HG03442 (cell line): ENCODE measurements at regions not wholly inside any gene's neighbourhood (a gene's known extent, or its start where the extent isn't known, plus 50 kb on each side); places are given as distances from the start of the nearest gene placed in this dataset.

ENCODE experiments used
- ATAC-seq: cut with Tn5 transposase; IDR thresholded peaks from one replicate; pipeline ENCODE4 v1.9.1; 2021; ENCODE audit warnings: mild to moderate bottlenecking, moderate library complexity; ENCODE audit not compliant: unreplicated experiment

DNA sequence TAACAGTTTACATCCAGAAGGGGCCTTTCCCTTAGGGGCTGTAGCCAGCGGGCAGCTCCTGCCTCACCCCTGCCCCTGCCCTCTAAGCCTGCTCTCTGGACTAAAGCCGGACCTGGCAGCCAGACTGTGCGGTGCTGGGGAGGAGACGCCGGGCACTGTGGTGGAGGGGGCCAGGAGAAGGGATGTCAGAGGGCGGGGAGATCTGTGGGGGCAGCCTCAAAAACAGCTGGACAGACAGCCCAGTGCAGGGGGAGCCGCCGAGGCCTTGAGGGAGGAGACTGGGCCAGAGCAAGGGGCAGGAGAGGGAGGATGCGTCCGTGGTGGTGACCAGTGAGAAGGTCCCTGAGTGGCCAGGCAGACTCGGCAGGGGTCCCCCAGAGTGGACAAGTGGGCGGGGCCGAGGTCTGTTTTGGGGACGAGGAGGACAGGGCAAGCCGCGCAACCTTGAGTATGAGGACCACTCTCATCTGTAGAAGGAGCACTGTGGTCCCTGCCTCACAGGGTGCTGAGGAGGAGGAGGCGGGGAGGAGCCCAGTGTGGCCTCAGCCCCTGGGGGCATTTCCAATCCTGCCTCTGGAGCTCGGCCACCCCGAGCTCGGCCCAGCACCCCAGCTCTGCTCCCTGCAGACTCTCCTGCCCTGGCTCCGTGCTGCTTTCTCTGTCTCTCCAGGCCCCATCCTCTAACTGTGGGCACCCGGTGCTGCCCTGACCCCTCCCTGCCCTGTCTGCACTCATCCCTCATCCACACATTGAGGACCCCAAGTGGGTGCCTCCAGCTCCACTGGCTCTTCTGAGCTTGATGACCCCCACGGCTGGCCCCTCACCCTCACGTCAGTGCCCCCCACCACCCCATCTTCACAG, 59.2 kb upstream of the NKX1-1 start:
- ATAC-seq, result no peak

DNA sequence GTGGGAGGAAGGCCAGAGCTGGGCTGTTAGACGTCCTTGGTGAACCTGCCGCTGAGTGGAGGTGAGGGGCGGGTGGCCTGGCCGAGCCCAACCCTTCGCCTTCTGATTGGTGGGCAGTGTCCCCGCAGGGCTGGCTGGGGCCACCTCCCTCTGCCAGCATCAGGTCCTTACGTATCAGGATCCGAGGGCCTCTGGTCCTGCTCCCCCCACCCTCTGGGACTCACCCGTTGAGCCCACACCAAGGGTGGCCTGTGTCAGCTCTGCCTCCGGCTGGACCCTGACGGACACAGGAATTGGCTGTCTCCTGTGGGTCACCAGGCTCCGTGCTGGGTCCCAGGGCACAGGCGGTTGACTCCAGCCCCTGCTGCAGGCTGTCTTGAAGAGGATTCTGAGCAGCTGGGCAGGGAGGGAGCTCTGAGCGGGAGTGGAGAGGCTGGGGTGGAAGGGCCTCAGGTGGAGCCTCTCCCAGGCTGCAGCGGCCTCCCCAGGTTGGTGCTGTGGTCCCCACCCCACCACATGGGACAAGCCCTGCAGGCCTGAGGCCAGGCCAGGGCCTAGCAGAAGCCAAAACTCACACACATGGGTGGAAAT, 58.4 kb upstream of the NKX1-1 start:
- ATAC-seq, result no peak

DNA sequence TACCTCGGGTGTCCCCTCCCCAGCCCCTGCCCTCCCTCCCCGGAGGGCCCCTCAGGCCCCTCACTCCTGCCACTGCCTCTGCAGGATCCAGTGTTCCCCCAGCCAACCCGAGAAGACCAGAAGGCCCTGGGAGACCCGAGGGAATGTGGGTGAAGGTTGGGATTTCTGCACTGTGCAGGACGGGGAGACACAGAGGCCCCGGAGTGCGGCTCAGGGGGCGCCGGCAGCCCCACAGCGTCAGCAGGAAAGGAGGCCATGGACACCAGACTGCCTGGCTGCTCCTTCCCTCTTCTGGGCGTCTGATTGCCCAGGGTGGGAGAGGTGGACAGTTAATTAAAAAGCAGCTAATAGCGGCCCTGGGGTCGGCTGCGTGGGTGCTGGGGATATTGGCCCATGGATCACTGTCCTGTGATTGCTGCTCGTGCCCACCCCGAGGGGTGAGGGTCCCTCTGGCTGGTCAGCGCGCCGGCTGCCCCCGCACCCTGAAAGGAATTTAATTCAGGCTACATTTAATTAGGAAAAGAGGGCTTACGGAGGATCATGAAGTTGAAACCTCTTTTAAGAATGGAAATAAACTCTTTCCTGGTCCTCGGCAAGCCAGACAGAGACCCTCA, 57.8 kb upstream of the NKX1-1 start:
- ATAC-seq, result no peak

DNA sequence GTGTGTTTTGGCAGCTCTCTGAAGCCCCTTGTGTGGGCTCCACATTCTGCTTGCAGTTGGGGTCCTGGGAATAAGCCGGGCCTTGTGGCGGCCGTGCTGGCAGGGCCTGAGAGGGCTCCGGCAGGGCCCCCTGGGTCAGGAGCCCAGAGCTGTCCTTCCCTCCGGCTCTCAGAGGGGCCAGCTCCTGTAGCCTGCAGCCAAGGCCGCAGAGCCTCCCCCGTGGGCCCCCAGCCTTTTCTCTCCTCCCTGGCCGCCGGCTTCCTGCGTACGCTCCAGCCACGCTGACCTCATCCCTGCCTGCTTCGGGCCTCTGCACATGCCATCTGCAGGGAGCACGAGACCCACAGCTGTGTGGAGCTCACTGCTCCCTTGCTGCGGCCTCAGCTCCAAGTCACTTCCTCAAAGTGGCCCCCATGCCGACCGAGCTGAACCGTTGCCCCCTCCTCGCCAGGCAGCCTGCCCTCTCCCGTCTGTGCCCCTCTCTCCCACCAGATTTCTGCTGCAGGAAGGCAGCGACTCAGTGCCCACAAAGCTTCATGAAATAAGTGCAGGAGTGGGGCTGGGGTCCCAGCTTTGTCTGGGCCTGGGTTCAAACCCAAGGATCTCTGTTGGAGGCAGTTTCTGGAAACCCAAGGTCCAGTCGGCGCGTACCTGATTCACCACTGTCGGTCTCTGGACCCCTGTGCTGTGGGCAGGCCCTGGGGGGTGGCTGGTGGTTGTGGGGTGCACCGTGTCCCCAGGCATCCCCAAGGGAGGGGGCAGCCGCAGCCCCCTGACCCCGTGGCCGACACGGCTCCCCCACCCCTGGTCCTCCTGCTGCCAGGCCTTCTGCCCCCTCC, 57.1 kb upstream of the NKX1-1 start:
- ATAC-seq, result no peak

DNA sequence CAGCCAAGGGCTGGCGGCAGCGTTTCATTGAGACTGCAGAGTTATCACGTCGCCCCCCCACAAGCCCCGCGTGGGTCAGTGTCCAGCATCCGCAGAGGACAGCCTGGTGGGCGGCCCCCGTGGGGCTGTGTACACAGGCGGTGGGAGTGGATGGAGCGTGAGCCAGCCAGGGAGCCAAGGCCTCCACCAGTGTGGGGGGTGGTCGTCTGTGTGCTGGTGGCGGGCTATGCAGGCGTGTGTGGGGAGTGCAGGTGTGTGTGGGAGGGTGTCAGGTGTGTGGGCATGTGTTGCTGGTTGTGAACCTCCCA, 56.5 kb upstream of the NKX1-1 start:
- ATAC-seq, result no peak

DNA sequence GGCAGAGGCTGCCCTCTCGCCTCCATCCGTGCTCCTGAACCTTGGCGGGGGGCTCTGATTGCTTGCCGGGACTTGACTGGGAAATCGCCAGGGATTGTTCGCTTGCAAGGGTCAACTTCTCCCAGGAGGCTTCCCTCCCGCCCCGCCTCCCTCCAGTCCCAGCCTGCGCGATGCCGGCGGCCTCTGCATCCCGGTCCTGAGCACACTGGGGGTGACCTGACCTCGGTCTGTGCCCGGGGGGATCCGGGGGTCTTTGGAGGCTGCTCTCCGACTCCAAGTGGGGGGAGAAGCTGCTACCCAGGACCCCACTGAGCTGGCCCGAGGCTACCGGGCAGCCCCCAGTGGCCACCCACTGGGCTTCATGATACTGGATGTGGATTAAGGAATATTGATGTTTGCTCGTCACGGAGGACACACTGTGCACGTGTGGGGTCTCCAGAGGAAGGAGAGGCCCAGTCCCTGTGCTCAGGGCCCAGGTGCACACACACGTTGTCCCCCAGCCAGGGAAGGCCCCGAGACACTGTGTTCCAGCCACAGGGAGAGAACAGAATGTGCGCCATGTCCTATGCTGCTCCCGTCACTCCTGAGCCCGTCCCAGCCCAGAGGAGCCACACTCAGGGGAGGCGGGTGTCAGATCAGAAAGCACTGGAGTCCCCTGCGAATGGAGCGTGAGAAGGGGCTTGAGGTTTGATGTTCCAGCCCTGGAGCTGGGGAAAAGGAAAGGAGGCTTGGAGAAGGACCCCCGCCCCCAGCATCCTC, 55.9 kb upstream of the NKX1-1 start:
- no peak for ATAC-seq

DNA sequence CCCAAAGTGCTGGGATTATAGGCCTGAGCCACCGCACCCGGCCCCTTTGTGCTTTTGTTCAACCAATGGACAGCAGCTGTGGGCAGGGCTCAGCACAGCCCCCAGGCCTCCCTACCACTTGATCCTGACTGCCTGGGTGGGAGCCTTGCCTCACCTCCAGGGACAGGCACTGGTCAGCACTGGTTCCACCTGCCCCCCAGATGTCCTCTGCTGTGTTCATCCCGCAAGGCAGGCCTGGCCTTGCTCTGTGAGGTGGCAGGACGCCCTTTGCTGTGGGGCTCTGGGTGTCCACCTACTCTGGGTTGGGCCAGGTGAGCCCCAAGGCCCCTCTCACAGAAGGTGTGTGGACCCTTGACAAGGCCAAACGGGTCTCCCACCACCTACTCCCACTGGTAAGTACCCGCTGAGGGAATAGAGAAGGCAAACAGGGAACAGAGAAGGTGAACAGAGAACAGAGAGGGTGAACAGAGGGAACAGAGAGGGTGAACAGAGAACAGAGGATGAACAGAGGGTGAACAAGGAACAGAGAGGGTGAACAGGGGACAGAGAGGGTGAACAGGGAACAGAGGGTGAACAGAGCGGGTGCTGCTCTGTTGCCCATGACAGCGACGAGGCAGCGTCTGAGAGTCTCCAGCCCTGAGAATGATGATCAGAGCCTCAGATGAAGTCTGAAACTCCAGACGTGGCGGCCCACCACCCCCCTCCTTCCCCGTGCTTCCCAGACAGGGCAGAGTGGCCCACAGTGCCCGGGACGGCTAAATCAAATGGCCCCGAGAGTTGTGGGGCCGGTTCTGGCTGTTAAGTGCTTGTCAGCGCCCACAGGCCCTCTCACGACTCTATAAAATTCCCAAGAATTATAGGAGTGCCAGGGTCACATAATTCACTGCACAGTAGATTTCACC, 55.0 kb upstream of the NKX1-1 start:
- no peak for ATAC-seq

DNA sequence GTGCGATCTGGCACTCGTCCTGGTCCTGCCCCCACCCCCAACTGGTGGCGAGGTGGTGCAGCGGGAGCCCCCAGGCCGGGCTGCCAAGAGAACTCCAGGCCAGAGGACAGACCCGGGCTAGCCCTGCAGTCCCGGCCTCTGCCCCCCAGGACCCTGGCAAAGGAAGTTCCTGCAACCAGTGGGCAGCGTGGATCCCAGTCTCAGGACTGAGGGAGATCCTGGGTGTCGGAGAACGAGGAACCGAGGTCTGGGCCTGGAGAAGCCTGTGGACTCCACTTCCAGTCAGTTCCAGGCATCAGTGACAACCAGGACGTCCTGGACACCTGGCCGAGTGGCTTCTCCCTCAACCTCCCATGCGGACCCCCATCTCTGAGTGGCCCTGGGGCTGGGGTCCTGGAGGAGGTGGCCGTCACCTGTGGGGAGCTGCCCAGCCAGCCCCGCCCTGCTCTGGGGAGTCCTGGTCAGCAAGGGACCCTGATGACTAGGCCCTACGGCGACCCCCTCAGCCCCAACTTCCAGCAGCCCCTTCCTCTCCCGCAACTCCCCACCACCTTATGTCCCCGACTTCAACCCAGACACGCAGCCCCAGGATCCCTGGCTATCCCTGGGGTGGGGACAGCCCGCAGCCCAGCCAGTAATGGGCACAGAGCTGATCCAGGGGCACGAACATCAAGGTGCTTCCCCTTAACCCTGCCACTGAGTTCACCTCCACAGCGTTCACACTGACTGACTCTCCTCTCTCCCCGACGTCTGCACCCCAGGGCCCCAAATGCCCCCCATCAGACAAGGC, 53.7 kb upstream of the NKX1-1 start:
- no peak for ATAC-seq

DNA sequence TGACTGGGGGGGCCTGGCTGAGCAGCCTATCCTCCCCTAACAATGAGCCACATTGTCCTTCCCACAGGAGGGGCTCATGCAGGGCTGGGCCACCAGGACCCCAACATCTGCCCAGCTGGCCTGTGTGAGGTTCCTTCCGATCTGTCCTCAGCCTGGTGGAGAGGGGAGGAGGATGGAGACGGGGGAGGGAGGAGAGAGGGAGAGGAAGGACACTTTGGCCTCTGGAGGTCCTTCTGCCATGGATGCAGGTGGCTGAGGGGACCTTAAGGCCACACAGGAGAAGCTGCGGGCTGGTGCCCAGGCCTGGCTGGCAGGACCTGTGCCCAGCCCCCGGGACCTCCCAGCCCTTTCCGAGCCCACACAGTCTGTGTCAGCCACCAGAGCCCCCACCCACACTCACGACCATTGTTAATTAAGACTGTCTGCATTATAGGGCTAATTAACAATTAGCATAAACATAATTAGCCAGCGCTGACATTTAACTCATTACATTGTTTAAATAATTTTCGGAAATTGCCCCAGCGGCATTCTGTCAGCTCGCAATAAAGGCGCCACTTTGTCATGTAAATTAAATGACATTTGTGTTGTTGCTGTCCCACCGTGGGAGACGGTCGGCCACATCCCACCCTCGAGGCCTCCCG, 53.0 kb upstream of the NKX1-1 start:
- no peak for ATAC-seq

DNA sequence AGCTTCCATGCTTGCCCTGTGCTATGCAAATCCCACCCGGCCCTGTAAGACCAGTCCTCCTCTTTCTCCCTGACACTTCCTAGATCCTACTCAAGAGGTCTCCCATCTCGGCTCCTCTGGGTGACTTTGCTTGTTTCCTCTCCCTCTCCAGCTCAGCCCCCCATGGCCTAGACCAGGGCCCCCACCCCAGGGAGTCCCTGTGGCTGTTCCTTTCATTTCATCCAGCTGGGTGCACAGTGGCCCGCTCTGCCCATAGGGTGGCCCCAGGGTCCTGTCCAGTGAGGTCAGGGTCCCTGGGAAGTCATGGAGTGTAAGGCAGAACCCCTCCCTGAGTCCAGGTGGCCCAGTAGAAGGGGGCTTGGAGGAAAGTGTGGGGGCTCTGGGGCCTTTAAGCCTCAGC, 52.3 kb upstream of the NKX1-1 start:
- ATAC-seq, result no peak
